ENCODE measurements at regions not wholly inside any gene's neighbourhood (a gene's known extent, or its start where the extent isn't known, plus 50 kb on each side); places are given as distances from the start of the nearest gene placed in this dataset.

- no peak for TF ChIP-seq CTCF (IDR thresholded peaks at IDR 0.05; ENCODE audit: low read depth, low read length, poor library complexity, severe bottlenecking)
- no peak for TF ChIP-seq EZH2phosphoT487 (IDR thresholded peaks at IDR 0.05; ENCODE audit: borderline replicate concordance, low read length)
Observed at GRCh38 chr13:84130495-84131114, 248.3 kb upstream of the SLITRK1 start.

Data from DOHH2 (cell line).